ENCODE measurements at regions not wholly inside any gene's neighbourhood (a gene's known extent, or its start where the extent isn't known, plus 50 kb on each side); places are given as distances from the start of the nearest gene placed in this dataset.

GRCh38 chr6:5894357-5894756 is 112.4 kb downstream of the NRN1 start (continued):
- TF ChIP-seq, protein P1, sequence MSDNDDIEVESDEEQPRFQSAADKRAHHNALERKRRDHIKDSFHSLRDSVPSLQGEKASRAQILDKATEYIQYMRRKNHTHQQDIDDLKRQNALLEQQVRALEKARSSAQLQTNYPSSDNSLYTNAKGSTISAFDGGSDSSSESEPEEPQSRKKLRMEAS (IDR thresholded peaks at IDR 0.05; ENCODE audit: low read depth), result no peak
- no peak for TF ChIP-seq FOSL2 (IDR thresholded peaks at IDR 0.05; ENCODE audit: borderline replicate concordance, low read depth)
- no peak for TF ChIP-seq CHD2 (IDR thresholded peaks at IDR 0.05; ENCODE audit: low read length, partially characterized antibody)
- TF ChIP-seq USF1 (IDR thresholded peaks at IDR 0.05; ENCODE audit: borderline replicate concordance, low read depth), result no peak
- TF ChIP-seq, protein P2, sequence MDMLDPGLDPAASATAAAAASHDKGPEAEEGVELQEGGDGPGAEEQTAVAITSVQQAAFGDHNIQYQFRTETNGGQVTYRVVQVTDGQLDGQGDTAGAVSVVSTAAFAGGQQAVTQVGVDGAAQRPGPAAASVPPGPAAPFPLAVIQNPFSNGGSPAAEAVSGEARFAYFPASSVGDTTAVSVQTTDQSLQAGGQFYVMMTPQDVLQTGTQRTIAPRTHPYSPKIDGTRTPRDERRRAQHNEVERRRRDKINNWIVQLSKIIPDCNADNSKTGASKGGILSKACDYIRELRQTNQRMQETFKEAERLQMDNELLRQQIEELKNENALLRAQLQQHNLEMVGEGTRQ (IDR thresholded peaks at IDR 0.05; ENCODE audit: borderline replicate concordance, low read depth, low read length), result no peak

GRCh38 chr6:5893295-5893694 is 113.4 kb downstream of the NRN1 start:
- no peaks in the 10 kb centered on the region for H3F3A ChIP-seq (replicated peaks; ENCODE audit: insufficient read depth)
- POLR2A ChIA-PET, result no interaction called here
- no peak for DNase-seq
- no peaks in the 10 kb centered on the region for H3K9me2 ChIP-seq
- no peaks in the 10 kb centered on the region for H3K9me3 ChIP-seq
- H3K4me3 ChIP-seq (ENCODE audit: low read depth in 2 of 2, low read length in 1 of 2), result no peak overlapping the region
- no peaks in the 10 kb centered on the region for H3K36me3 ChIP-seq (replicated peaks in 1 of 2; ENCODE audit: control insufficient read depth in 1 of 2, insufficient read depth in 2 of 2, low read length in 1 of 2)
- TF ChIP-seq RCOR1 (IDR thresholded peaks at IDR 0.05; ENCODE audit: low read length) (no peak), YY1 (IDR thresholded peaks at IDR 0.05; ENCODE audit: low read depth) (no peak), EP300 (IDR thresholded peaks at IDR 0.05; ENCODE audit: borderline replicate concordance in 1 of 2, low read depth in 1 of 2, low read length in 1 of 2) (no peak), PBX3 (IDR thresholded peaks at IDR 0.05) (no peak), ELF1 (IDR thresholded peaks at IDR 0.05) (no peak), FOXM1 (IDR thresholded peaks at IDR 0.05; ENCODE audit: low read depth) (no peak), USF1 (IDR thresholded peaks at IDR 0.05; ENCODE audit: borderline replicate concordance, low read depth) (no peak), FOSL2 (IDR thresholded peaks at IDR 0.05; ENCODE audit: borderline replicate concordance, low read depth) (no peak), TCF12 (IDR thresholded peaks at IDR 0.05) (no peak), NRF1 (IDR thresholded peaks at IDR 0.05; ENCODE audit: low read depth, low read length) (no peak), MXI1 (IDR thresholded peaks at IDR 0.05; ENCODE audit: low read depth, low read length) (no peak), CHD2 (IDR thresholded peaks at IDR 0.05; ENCODE audit: low read length, partially characterized antibody) (no peak)
- TF ChIP-seq, protein P1 (IDR thresholded peaks at IDR 0.05; ENCODE audit: low read depth), result no peak
- no peaks in the 10 kb centered on the region for H4K20me1 ChIP-seq (ENCODE audit: insufficient read depth)
- H3K27me3 ChIP-seq (ENCODE audit: insufficient read depth), result no peaks in the 10 kb centered on the region
- peaks cover 0 to 4% of the 10 kb centered on the region in 2 experiments; a peak in 1 of 4 replicates for H3K4me1 ChIP-seq (ENCODE audit: control insufficient read depth in 1 of 2, insufficient read depth in 2 of 2, low read depth in 1 of 2, low read length in 1 of 2)
- H3K4me2 ChIP-seq, result no peak overlapping the region
- WGBS (ENCODE audit: low lambda C conversion rate), result 60% methylated on average over 3 of the region's 4 CpGs
- H3K79me2 ChIP-seq (ENCODE audit: insufficient read depth), result no peaks in the 10 kb centered on the region
- no peak overlapping the region for H2AFZ ChIP-seq (ENCODE audit: low read depth)
- no peak overlapping the region for H3K27ac ChIP-seq (ENCODE audit: low read depth in 2 of 2, low read length in 1 of 2)
- CTCF ChIA-PET, result no interaction called here
- no peak overlapping the region for H3K9ac ChIP-seq

All from SK-N-SH (cell line).